Suprapubic skin (tissue), 4 donors: ENCODE measurements at regions not wholly inside any gene's neighbourhood (a gene's known extent, or its start where the extent isn't known, plus 50 kb on each side); places are given as distances from the start of the nearest gene placed in this dataset.

Source experiments
- DNase-seq, 2 donors: peaks; one replicate each; pipeline ENCODE4 v3.0.0-alpha.2; 2019; ENCODE audit warnings: low spot score in 2 of 2
- H3K27ac ChIP-seq: fragments of 200-600 bp; sonication (generic); one replicate; pipeline ENCODE4 v1.5.1; 2019
- H3K27me3 ChIP-seq: fragments of 200-600 bp; sonication (generic); one replicate; pipeline ENCODE4 v1.5.1; 2019
- H3K36me3 ChIP-seq: fragments of 200-600 bp; sonication (generic); one replicate; pipeline ENCODE4 v1.5.1; 2019
- H3K4me1 ChIP-seq: fragments of 200-600 bp; sonication (generic); one replicate; pipeline ENCODE4 v1.5.1; 2019
- H3K4me3 ChIP-seq: fragments of 200-600 bp; sonication (generic); one replicate; pipeline ENCODE4 v1.5.1; 2019; ENCODE audit warnings: mild to moderate bottlenecking
- H3K9me3 ChIP-seq: fragments of 200-600 bp; sonication (generic); one replicate; pipeline ENCODE4 v1.5.1; 2019
- CTCF ChIP-seq, 2 donors: fragments of 200-600 bp in 1 of 2; fragments of 450-650 bp in 1 of 2; sonication (generic) in 1 of 2; IDR thresholded peaks; one replicate each; pipeline ENCODE4 v1.5.1; 2016 to 2019; ENCODE audit warnings: antibody characterized with exemption in 2 of 2, mild to moderate bottlenecking in 1 of 2, moderate library complexity in 1 of 2
- EP300 ChIP-seq: sonication (generic); formaldehyde crosslinking; IDR thresholded peaks from one replicate; pipeline ENCODE4 v1.6.1; 2017; ENCODE audit warnings: antibody characterized with exemption
- POLR2A ChIP-seq, 2 donors: fragments of 450-650 bp; IDR thresholded peaks; one replicate each; pipeline ENCODE4 v1.6.1; 2017; ENCODE audit warnings: antibody characterized with exemption in 2 of 2, mild to moderate bottlenecking in 2 of 2, moderate library complexity in 2 of 2
- POLR2AphosphoS5 ChIP-seq, 3 donors: sonication (generic); formaldehyde crosslinking; IDR thresholded peaks; one replicate each; pipeline ENCODE4 v1.6.1; 2017; ENCODE audit warnings: antibody characterized with exemption in 3 of 3
- WGBS: methylation state at CpG from one replicate; pipeline ENCODE4 v1.1.5; 2018; 5-methylcytosine and 5-hydroxymethylcytosine counted together

DNA sequence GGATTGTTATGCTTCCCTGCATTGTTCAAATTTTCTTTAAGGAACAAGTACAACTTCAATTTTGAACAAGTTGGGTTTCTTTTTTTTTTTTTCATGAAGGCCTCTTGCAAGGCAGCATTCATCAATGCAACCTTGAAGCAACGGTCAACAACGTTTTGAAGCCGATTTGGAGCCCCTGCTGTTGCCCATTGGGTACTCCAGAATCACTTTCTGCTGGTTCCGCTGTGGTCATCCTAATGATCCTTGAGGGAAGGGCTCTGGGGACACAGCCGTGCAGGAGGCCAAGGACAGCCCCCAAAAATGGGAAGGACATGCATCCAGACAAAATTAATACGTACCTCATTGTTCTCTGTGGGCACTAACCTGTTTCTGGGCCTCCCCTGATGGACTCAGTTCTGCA, 84.6 kb upstream of the MGMT start:
- DNase-seq: no peak
- Histone ChIP-seq H3K27ac (no peak overlapping the region), H3K27me3 (no peaks in the 10 kb centered on the region), H3K36me3 (no peaks in the 10 kb centered on the region), H3K4me1 (no peaks in the 10 kb centered on the region), H3K9me3 (no peaks in the 10 kb centered on the region), H3K4me3 (no peak overlapping the region)
- WGBS: 97% methylated on average over 6 of the region's 6 CpGs
- no peak for TF ChIP-seq POLR2A (IDR thresholded peaks at IDR 0.05)
- TF ChIP-seq CTCF (IDR thresholded peaks at IDR 0.05): no peak
- TF ChIP-seq POLR2AphosphoS5 (IDR thresholded peaks at IDR 0.05): no peak
- TF ChIP-seq EP300: no peak

- Histone ChIP-seq H3K27ac (no peak overlapping the region), H3K36me3 (no peaks in the 10 kb centered on the region), H3K9me3 (no peaks in the 10 kb centered on the region), H3K4me1 (no peaks in the 10 kb centered on the region), H3K27me3 (no peaks in the 10 kb centered on the region), H3K4me3 (no peak overlapping the region)
- TF ChIP-seq POLR2A (IDR thresholded peaks at IDR 0.05) (no peak), CTCF (IDR thresholded peaks at IDR 0.05) (no peak), EP300 (no peak), POLR2AphosphoS5 (IDR thresholded peaks at IDR 0.05) (no peak)
- no peak for DNase-seq
- 83% methylated on average over 3 of the region's 3 CpGs for WGBS
These were observed 83.4 kb upstream of the MGMT start for GRCh38 chr10:129383651-129384050.

GRCh38 chr10:129385600-129385999, 81.4 kb upstream of the MGMT start:
- H3K4me1 ChIP-seq: no peaks in the 10 kb centered on the region
- 81% methylated on average over 4 of the region's 4 CpGs for WGBS
- H3K27me3 ChIP-seq: no peaks in the 10 kb centered on the region
- H3K9me3 ChIP-seq: no peaks in the 10 kb centered on the region
- no peak overlapping the region for H3K4me3 ChIP-seq
- no peak for DNase-seq
- TF ChIP-seq POLR2A (IDR thresholded peaks at IDR 0.05) (no peak), CTCF (IDR thresholded peaks at IDR 0.05) (no peak), EP300 (no peak), POLR2AphosphoS5 (IDR thresholded peaks at IDR 0.05) (no peak)
- H3K27ac ChIP-seq: no peak overlapping the region
- no peaks in the 10 kb centered on the region for H3K36me3 ChIP-seq

- no peak for DNase-seq
- WGBS: 66% methylated on average over 6 of the region's 6 CpGs
These were observed 80.4 kb upstream of the MGMT start for GRCh38 chr10:129386415-129387257.

GRCh38 chr10:129387258-129387525, 79.8 kb upstream of the MGMT start:
- 82% methylated on average over 5 of the region's 5 CpGs for WGBS
- Histone ChIP-seq H3K27me3 (peaks cover 8% of the 10 kb centered on the region), H3K36me3 (no peaks in the 10 kb centered on the region), H3K27ac (no peak overlapping the region), H3K4me1 (no peaks in the 10 kb centered on the region), H3K9me3 (no peaks in the 10 kb centered on the region), H3K4me3 (no peak overlapping the region)
- TF ChIP-seq CTCF (IDR thresholded peaks at IDR 0.05) (no peak), POLR2A (IDR thresholded peaks at IDR 0.05) (no peak), EP300 (no peak), POLR2AphosphoS5 (IDR thresholded peaks at IDR 0.05) (no peak)
- DNase-seq: no peak

More at GRCh38 chr10:129386415-129387257, 80.4 kb upstream of the MGMT start:
- Histone ChIP-seq H3K27me3 (peaks cover 4% of the 10 kb centered on the region), H3K27ac (no peak overlapping the region), H3K36me3 (no peaks in the 10 kb centered on the region), H3K9me3 (no peaks in the 10 kb centered on the region), H3K4me3 (no peak overlapping the region), H3K4me1 (no peaks in the 10 kb centered on the region)
- TF ChIP-seq POLR2A (IDR thresholded peaks at IDR 0.05) (no peak), EP300 (no peak), CTCF (IDR thresholded peaks at IDR 0.05) (no peak), POLR2AphosphoS5 (IDR thresholded peaks at IDR 0.05) (no peak)
